GM18907 (cell line): ENCODE measurements at regions not wholly inside any gene's neighbourhood (a gene's known extent, or its start where the extent isn't known, plus 50 kb on each side); places are given as distances from the start of the nearest gene placed in this dataset.

Source experiments
- ATAC-seq: cut with Tn5 transposase; IDR thresholded peaks from one replicate; pipeline ENCODE4 v1.9.1; 2021; ENCODE audit warnings: mild to moderate bottlenecking, moderate library complexity; ENCODE audit not compliant: unreplicated experiment

DNA sequence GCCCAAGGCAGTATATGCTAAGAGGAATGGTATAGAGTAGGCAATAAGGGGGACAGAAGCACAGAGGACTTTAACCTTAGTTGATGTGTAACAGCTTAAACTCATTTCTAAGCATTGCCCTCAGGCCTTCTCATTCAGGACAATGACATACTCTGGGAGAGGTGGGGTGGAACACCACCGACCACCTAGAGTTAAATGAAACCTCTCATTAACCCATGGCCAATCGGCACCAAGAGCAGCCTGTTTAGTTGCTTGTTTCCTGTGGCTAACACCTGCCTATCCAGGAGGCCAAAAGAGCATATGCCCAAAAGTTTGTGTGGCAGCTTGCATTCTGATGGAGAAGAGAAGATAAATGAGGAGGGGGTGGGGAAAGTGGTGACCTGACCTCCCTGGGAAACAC is 50.0 kb downstream of the PABIR2 start:
- ATAC-seq = no peak

DNA sequence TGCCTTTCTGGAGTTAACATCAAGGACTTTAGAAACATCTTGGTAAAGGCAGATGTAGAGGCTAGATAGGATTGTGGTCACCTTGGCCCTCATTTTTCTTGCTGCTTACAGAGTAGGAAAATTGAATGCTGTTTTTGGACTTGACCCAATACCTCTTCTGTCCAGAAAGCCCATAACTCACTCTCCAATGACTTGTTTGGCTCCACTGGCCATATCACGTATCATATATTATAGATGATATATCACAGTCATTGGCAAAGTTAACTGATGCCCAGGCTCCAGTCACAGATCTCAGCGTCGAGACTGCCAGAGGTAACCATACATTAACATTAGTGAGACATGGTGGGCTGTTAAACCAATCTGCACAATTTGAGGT is 50.6 kb downstream of the PABIR2 start:
- ATAC-seq = no peak

GRCh38 chrX:134745636-134746409 is 51.2 kb downstream of the PABIR2 start:
- no peak for ATAC-seq

DNA sequence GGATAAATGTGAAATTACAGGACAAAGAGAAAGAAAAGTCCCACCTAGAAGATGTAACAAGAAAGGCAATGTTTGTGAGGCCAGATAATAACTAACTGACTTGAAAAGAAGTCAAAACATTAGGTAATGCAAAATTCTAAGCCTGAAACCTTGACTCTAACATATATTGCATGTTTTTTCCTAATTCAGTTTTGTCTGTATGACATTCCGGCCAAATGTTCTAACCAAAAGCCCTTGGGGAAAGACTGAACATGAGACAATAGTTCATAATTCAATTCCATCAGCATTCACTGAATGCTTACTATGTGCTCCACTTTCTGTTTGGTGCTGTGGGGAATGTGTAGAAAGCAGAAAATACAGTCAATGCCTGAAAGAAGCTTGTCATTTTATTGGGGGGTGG is 53.9 kb downstream of the PABIR2 start:
- no peak for ATAC-seq

DNA sequence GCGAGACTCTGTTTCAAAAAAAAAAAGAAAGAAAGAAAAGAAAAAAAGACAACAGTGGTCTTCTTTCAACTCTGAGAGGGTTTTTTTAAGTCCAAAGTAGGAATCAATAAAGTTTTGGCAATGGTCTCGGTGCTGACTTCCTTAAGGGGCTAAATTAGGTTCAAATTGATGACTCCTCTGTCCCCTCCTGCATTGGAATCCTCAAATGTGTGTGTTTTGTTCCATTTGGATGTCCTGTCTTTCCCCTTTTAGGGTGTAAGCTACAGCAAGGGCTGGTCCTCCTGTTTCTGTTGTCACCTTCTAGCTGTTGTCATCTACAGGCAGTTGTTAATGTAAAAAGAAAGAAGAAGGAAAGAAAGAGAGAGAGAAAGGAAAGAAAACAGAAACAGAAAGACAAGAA is 54.4 kb downstream of the PABIR2 start:
- ATAC-seq = no peak

- no peak for ATAC-seq
These were observed 55.3 kb downstream of the PABIR2 start for GRCh38 chrX:134741746-134742145.

DNA sequence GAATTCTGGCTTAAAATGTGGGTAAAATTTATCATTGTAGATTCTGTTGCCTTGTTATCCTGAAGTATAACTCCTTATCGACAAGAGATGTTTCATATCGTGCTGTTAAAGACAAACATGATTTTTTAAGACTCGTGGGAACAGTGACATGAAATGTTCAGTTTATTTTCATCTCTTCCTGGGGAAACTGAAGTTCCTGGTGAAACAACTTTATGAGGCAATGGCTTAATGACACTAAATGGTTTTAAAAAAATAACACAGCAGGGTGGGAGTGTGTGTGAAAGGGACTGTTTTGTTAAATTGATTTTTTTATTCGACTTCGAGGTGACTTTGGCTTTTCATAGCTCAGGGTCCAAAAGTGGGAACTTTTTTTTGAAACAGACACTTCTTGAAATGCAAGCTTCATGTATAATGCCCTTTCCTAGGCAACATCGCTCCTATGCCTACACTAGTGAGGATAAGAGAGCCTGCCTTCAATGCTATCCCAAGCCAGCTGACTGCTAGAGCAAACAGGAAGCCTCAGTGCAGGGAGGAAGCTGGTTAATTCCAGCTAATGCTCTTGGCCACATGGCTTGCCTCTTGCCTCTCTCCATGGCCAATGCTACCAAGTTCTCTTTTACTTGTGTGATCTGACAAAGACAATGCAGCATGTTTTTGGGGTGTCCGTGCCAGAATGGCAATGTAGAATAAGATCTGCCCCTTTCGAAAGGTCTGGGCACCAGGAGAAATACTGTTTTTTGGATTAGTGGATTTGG is 57.8 kb downstream of the PABIR2 start:
- ATAC-seq = no peak

DNA sequence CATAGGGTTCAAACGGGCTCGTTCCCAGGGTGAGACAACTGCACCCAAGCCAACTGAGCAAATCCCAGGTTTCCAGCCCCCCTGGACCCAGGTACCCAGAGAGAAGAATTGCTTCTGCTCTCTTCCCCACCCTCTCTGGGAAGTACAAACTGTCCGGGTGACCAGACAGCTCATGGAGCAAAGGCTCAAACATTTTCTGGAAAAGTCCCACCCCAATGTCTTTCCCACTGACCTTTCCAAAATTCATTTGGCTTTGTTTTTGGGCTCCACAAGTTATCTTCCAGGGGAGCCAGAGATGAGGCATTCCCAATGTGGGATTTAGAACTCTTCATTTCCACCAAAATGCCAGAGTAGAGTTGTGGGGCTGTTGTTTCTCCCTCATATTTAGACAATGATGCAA is 58.6 kb downstream of the PABIR2 start:
- ATAC-seq = no peak

GRCh38 chrX:134737721-134738369 is 59.2 kb downstream of the PABIR2 start:
- ATAC-seq = no peak

DNA sequence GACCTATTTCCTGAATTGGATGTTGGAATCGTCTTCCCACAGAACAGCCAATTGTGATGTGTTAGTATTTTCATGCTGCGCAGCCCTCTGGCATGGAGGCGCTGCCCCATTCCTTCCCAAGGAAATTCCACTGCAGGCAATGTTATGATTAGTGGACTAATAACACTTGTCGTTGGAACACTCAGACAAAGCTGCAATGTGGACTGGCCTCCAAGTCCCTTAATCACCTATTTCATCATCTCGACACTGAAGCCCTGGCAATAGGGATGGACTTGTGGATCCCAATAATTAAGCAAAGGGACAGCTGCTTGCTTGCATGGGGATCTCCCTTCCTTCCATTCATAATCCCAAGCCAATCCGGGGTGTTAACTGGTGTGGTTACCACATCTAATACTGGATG is 59.9 kb downstream of the PABIR2 start:
- no peak for ATAC-seq

DNA sequence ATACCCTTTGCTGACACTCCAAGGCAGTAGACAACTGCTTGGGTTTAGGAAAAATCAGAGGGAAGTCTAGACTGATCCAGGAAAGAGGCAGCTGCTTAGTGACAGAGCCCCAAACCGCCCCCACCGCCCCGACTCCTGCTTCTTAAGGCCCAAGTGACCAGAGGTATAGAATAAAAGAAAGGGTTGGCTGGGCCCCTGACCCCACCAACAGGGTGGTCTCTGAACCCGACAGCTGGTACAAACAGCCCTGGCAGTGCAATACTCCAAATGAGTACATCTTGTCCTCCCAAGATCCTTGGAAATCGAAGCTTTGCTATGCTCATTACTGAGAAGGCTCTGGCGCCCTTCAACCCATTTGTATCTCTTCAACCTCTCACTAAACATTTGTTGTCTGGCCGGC is 60.6 kb downstream of the PABIR2 start:
- no peak for ATAC-seq

DNA sequence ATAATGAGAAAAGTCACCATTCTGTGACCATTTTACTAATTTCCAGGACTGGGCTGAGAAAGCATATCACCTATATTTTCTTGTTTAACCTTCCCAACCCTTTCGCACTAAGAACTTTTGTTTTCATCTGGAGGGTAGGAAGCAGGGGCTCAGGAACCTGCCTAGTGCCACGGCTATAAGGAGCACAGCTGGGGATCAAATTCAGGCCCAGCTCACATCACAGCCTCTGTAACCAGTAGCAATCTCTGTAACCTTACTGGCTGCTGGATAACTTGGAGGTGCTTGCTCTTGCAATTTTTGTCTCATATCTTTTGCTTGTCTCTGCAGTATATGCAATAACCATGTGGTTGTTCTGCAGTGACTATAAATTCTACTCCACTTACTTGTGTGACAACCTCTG is 62.0 kb downstream of the PABIR2 start:
- ATAC-seq = no peak

- ATAC-seq = no peak
These were observed 62.5 kb downstream of the PABIR2 start for GRCh38 chrX:134734466-134734952.

DNA sequence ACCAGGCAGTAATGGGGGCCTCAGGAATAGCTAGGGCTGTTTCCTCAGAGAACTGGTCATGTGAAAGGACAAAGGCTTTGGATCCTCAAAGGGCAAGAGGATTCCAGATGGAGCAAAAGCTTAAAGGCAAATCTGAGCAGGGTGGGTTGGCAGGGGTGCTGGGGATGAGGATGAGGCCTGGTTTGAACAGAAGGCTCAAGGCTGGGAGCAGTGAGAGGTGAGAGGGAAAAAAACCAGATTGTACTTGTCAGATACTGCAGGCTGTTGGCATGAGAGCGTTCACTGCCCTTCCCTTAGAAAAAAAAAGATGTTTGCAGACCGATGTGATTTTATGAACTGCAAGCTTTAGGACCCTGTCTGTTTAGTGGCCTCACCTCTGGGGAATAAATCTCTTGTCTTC is 63.4 kb downstream of the PABIR2 start:
- ATAC-seq = no peak

GRCh38 chrX:134732676-134733075 is 64.3 kb downstream of the PABIR2 start:
- ATAC-seq = no peak

GRCh38 chrX:134732152-134732551 is 64.9 kb downstream of the PABIR2 start:
- no peak for ATAC-seq

GRCh38 chrX:134727363-134727762 is 69.1 kb upstream of the PLAC1 start:
- no peak for ATAC-seq

DNA sequence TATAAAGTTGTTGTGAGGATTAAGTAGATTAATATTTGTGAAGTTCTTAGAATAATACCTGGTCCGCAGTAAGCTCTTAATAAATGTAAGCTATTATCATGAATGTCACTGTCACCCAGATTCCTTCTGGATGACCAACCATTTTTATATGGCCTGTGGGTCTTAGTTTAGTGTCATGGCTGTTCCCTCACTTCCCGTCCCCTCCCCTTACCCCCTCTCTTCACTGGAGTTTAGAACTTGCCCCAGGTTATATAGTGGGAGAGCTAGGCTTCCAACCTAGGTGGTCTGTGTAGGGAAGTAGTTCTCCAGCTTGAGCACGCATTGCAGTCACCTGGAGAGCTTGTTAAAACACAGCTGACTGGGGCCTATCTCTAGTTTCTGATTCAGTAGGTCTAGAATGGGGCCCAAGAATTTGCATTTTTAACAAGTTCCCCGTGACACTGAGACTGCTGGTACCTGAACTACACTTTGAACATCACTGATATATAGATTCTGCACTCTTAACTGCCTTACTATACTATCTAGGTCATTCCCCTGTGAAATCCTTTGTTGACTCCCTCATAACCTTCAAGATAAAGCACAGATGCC is 66.9 kb upstream of the PLAC1 start:
- no peak for ATAC-seq

- no peak for ATAC-seq
These were observed 63.7 kb upstream of the PLAC1 start for GRCh38 chrX:134721766-134722532.

- peak; percentile 79 for ATAC-seq
These were observed 60.7 kb upstream of the PLAC1 start for GRCh38 chrX:134718966-134719317.
